GM12892 (cell line): ENCODE measurements at regions not wholly inside any gene's neighbourhood (a gene's known extent, or its start where the extent isn't known, plus 50 kb on each side); places are given as distances from the start of the nearest gene placed in this dataset.

Source experiments
- POLR2A ChIP-seq: IDR thresholded peaks from 2 replicates; pipeline ENCODE4 v1.6.1; 2011; ENCODE audit warnings: low read depth, low read length, control low read depth
- POLR2AphosphoS5 ChIP-seq: IDR thresholded peaks from 2 replicates; pipeline ENCODE4 v1.6.1; 2011; ENCODE audit warnings: low read depth, low read length, control low read depth
- TAF1 ChIP-seq: IDR thresholded peaks from 2 replicates; pipeline ENCODE4 v1.6.1; 2011; ENCODE audit warnings: low read depth, mild to moderate bottlenecking, control low read depth, low read length, borderline replicate concordance

DNA sequence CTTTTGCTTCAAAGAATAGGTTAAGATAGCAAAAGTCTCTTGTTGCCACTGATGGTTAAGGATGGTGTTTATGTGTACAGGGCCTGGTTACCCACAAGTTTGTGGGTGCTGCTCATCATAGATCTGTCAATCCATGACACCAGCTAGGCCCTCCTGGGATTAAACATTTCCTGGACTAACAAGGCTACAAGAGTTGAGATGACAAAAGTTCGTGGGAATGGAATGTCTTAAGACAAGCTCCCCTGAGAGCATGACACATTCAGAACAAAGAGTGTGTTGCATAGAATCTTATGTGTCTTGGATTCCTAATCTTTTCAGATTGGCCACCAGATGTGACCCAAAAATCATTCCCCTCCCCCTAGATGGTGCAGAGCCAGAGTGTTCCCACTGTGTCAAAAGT is 592.5 kb upstream of the USP15 start:
- TF ChIP-seq POLR2A (no peak), POLR2AphosphoS5 (no peak), TAF1 (no peak)
